ENCODE measurements at regions not wholly inside any gene's neighbourhood (a gene's known extent, or its start where the extent isn't known, plus 50 kb on each side); places are given as distances from the start of the nearest gene placed in this dataset.

GRCh38 chr3:174419216-174419615 lies 439.9 kb upstream of the NAALADL2 start:
- H3K9me1 ChIP-seq (ENCODE audit: control insufficient read depth, extremely low read depth, insufficient read depth, low read length), result no peaks in the 10 kb centered on the region
- FAIRE-seq (no peak), DNase-seq (ENCODE audit: low read depth, low spot score) (no peak)
- no peaks in the 10 kb centered on the region for H3K36me3 ChIP-seq (ENCODE audit: control insufficient read depth in 2 of 2, extremely low read depth in 1 of 2, insufficient read depth in 2 of 2, low read length in 2 of 2)
- no peaks in the 10 kb centered on the region for H3K9me3 ChIP-seq (ENCODE audit: control insufficient read depth, low read depth, low read length)
- no peaks in the 10 kb centered on the region for H3K79me2 ChIP-seq (ENCODE audit: control insufficient read depth, insufficient read depth, low read length)
- no peak overlapping the region for H3K4me2 ChIP-seq (ENCODE audit: control insufficient read depth, extremely low read depth, insufficient read depth, low read depth, low read length)
- no peaks in the 10 kb centered on the region for H3K27me3 ChIP-seq (ENCODE audit: control insufficient read depth, extremely low read depth, insufficient read depth, low read length)
- H2AFZ ChIP-seq (ENCODE audit: control insufficient read depth, low read length), result no peak overlapping the region
- no peak for TF ChIP-seq EZH2 (IDR thresholded peaks at IDR 0.05; ENCODE audit: low read length)
- no peak for TF ChIP-seq CTCF (optimal IDR thresholded peaks at IDR 0.05 in 1 of 3, IDR thresholded peaks at IDR 0.05 in 1 of 3, conservative IDR thresholded peaks at IDR 0.05 in 1 of 3; ENCODE audit: extremely low read depth in 1 of 3, insufficient read depth in 2 of 3, low read length in 3 of 3)
- dilution Hi-C loops (cut with MboI; ENCODE audit: extremely low pct_ligation_motif_present, low sequenced_read_pairs), result no loop called here
- H4K20me1 ChIP-seq (ENCODE audit: control insufficient read depth, extremely low read depth, insufficient read depth, low read length), result no peaks in the 10 kb centered on the region
- H3K27ac ChIP-seq (ENCODE audit: control insufficient read depth, insufficient read depth, low read length), result no peak overlapping the region
- no peak overlapping the region for H3K4me3 ChIP-seq (ENCODE audit: control insufficient read depth in 2 of 3, extremely low read depth in 1 of 3, insufficient read depth in 2 of 3, low read depth in 1 of 3, low read length in 3 of 3)
- H3K9ac ChIP-seq (ENCODE audit: control insufficient read depth, extremely low read depth, insufficient read depth, low read length), result no peak overlapping the region
- no peaks in the 10 kb centered on the region for H3K4me1 ChIP-seq (ENCODE audit: control insufficient read depth, extremely low read depth, insufficient read depth, low read length)

- Histone ChIP-seq H3K79me2 (ENCODE audit: control insufficient read depth, insufficient read depth, low read length) (no peaks in the 10 kb centered on the region), H3K36me3 (ENCODE audit: control insufficient read depth in 2 of 2, extremely low read depth in 1 of 2, insufficient read depth in 2 of 2, low read length in 2 of 2) (no peaks in the 10 kb centered on the region), H2AFZ (ENCODE audit: control insufficient read depth, low read length) (no peak overlapping the region), H3K9ac (ENCODE audit: control insufficient read depth, extremely low read depth, insufficient read depth, low read length) (no peak overlapping the region), H3K27ac (ENCODE audit: control insufficient read depth, insufficient read depth, low read length) (no peak overlapping the region), H3K27me3 (ENCODE audit: control insufficient read depth, extremely low read depth, insufficient read depth, low read length) (no peaks in the 10 kb centered on the region), H3K4me1 (ENCODE audit: control insufficient read depth, extremely low read depth, insufficient read depth, low read length) (no peaks in the 10 kb centered on the region), H3K9me3 (ENCODE audit: control insufficient read depth, low read depth, low read length) (no peaks in the 10 kb centered on the region), H3K4me2 (ENCODE audit: control insufficient read depth, extremely low read depth, insufficient read depth, low read depth, low read length) (no peak overlapping the region), H3K4me3 (ENCODE audit: control insufficient read depth in 2 of 3, extremely low read depth in 1 of 3, insufficient read depth in 2 of 3, low read depth in 1 of 3, low read length in 3 of 3) (no peak overlapping the region), H3K9me1 (ENCODE audit: control insufficient read depth, extremely low read depth, insufficient read depth, low read length) (no peaks in the 10 kb centered on the region), H4K20me1 (ENCODE audit: control insufficient read depth, extremely low read depth, insufficient read depth, low read length) (no peaks in the 10 kb centered on the region)
- dilution Hi-C loops (cut with MboI; ENCODE audit: extremely low pct_ligation_motif_present, low sequenced_read_pairs), result no loop called here
- TF ChIP-seq EZH2 (IDR thresholded peaks at IDR 0.05; ENCODE audit: low read length) (no peak), CTCF (optimal IDR thresholded peaks at IDR 0.05 in 1 of 3, IDR thresholded peaks at IDR 0.05 in 1 of 3, conservative IDR thresholded peaks at IDR 0.05 in 1 of 3; ENCODE audit: extremely low read depth in 1 of 3, insufficient read depth in 2 of 3, low read length in 3 of 3) (no peak)
- FAIRE-seq (no peak), DNase-seq (ENCODE audit: low read depth, low spot score) (no peak)
Observed at GRCh38 chr3:174423936-174424335, 435.2 kb upstream of the NAALADL2 start.

Data from keratinocyte (primary cell).